NCI-H1092 (cell line): ENCODE measurements at regions not wholly inside any gene's neighbourhood (a gene's known extent, or its start where the extent isn't known, plus 50 kb on each side); places are given as distances from the start of the nearest gene placed in this dataset.

Source experiments
- DNase-seq: peaks from one replicate; lab custom pipeline; 2025; lab: John Stamatoyannopoulos, UW

- no peak for DNase-seq
Measured at GRCh38 chr3:70840106-70840870, 527.9 kb upstream of the MDFIC2 start.

GRCh38 chr3:70833239-70833960 lies 521.0 kb upstream of the MDFIC2 start:
- no peak for DNase-seq

GRCh38 chr3:70832834-70833205 lies 520.4 kb upstream of the MDFIC2 start:
- no peak for DNase-seq

GRCh38 chr3:70832089-70832833 lies 519.8 kb upstream of the MDFIC2 start:
- DNase-seq = no peak

- DNase-seq = no peak
Measured at GRCh38 chr3:70829092-70829491, 516.7 kb upstream of the MDFIC2 start.

- DNase-seq = no peak
Measured at GRCh38 chr3:70824773-70825172, 512.3 kb upstream of the MDFIC2 start.

GRCh38 chr3:70824078-70824477 lies 511.6 kb upstream of the MDFIC2 start:
- DNase-seq = no peak

- DNase-seq = no peak
Measured at GRCh38 chr3:70823622-70824021, 511.2 kb upstream of the MDFIC2 start.

GRCh38 chr3:70822669-70823068 lies 510.2 kb upstream of the MDFIC2 start:
- DNase-seq = no peak

GRCh38 chr3:70821602-70822001 lies 509.2 kb upstream of the MDFIC2 start:
- DNase-seq = no peak

- no peak for DNase-seq
Measured at GRCh38 chr3:70820397-70820796, 508.0 kb upstream of the MDFIC2 start.

- no peak for DNase-seq
Measured at GRCh38 chr3:70818145-70818544, 505.7 kb upstream of the MDFIC2 start.

GRCh38 chr3:70816346-70816745 lies 503.9 kb upstream of the MDFIC2 start:
- no peak for DNase-seq

- DNase-seq = no peak
Measured at GRCh38 chr3:70815817-70816216, 503.4 kb upstream of the MDFIC2 start.

GRCh38 chr3:70813311-70813710 lies 500.9 kb upstream of the MDFIC2 start:
- DNase-seq = no peak

GRCh38 chr3:70811880-70812279 lies 499.4 kb upstream of the MDFIC2 start:
- DNase-seq = no peak

GRCh38 chr3:70808881-70809280 lies 496.4 kb upstream of the MDFIC2 start:
- no peak for DNase-seq

- no peak for DNase-seq
Measured at GRCh38 chr3:70806556-70806955, 494.1 kb upstream of the MDFIC2 start.

- no peak for DNase-seq
Measured at GRCh38 chr3:70806021-70806420, 493.6 kb upstream of the MDFIC2 start.

- no peak for DNase-seq
Measured at GRCh38 chr3:70805061-70805889, 492.8 kb upstream of the MDFIC2 start.

GRCh38 chr3:70803891-70804290 lies 491.5 kb upstream of the MDFIC2 start:
- no peak for DNase-seq

- no peak for DNase-seq
Measured at GRCh38 chr3:70803319-70803718, 490.9 kb upstream of the MDFIC2 start.
